B cell (primary cell): ENCODE measurements at regions not wholly inside any gene's neighbourhood (a gene's known extent, or its start where the extent isn't known, plus 50 kb on each side); places are given as distances from the start of the nearest gene placed in this dataset.

Source experiments
- ATAC-seq: fragments of 200-7000 bp; cut with Tn5 transposase; one replicate; pipeline ENCODE4 v1.10.0; 2021; ENCODE audit warnings: low read depth, mild to moderate bottlenecking, moderate number of reproducible peaks, moderate library complexity
- CTCF ChIA-PET: fragments of 350-600 bp; sonication (Branson Sonifier 250); formaldehyde crosslinking; loops from one replicate; lab custom pipeline; 2021; ENCODE audit warnings: antibody characterized with exemption, inconsistent platforms; lab: Charles Lee
- POLR2A ChIA-PET: fragments of 350-600 bp; sonication (Branson Sonifier 250); formaldehyde crosslinking; loops from one replicate; lab custom pipeline; 2021; ENCODE audit warnings: antibody characterized with exemption; lab: Charles Lee
- DNase-seq: peaks from one replicate; pipeline ENCODE4 v3.0.0; 2013
- H2AFZ ChIP-seq: 2 replicates; pipeline ENCODE4 v1.6.1; 2012; ENCODE audit warnings: mild to moderate bottlenecking, low read depth, low read length; ENCODE audit not compliant: insufficient read depth, poor library complexity, severe bottlenecking
- H3K27ac ChIP-seq, 2 donors: 1 replicate in 1 of 2; 2 replicates in 1 of 2; pipeline ENCODE4 v1.5.1; 2012 to 2013; ENCODE audit warnings: low read length in 2 of 2, mild to moderate bottlenecking in 2 of 2, moderate library complexity in 1 of 2
- H3K27me3 ChIP-seq, 4 experiments: fragments of 200-600 bp in 1 of 4; sonication (generic) in 1 of 4; replicated peaks in 1 of 4; 1 replicate in 2 of 4; 2 replicates in 2 of 4; pipeline versions ENCODE4 v1.6.1 to v1.7.0; 2013 to 2016; ENCODE audit warnings: low read length in 3 of 4, mild to moderate bottlenecking in 2 of 4, mixed read lengths in 1 of 4, moderate library complexity in 1 of 4; ENCODE audit not compliant: insufficient read depth in 4 of 4, control insufficient read depth in 3 of 4; ENCODE audit errors: control extremely low read depth in 1 of 4
- H3K36me3 ChIP-seq, 2 experiments: replicated peaks in 1 of 2; 1 replicate in 1 of 2; 2 replicates in 1 of 2; pipeline versions ENCODE4 v1.6.1 to v1.7.1; 2013; ENCODE audit warnings: low read length in 1 of 2; ENCODE audit not compliant: insufficient read depth in 2 of 2, control insufficient read depth in 1 of 2; ENCODE audit errors: control extremely low read depth in 1 of 2, extremely low read depth in 1 of 2
- H3K4me1 ChIP-seq, 2 donors: fragments of 200-600 bp in 1 of 2; sonication (generic) in 1 of 2; 1 replicate in 1 of 2; 2 replicates in 1 of 2; pipeline versions ENCODE4 v1.5.1 to v1.6.1; 2013 to 2017; ENCODE audit warnings: low read length in 2 of 2; ENCODE audit not compliant: control insufficient read depth in 2 of 2, insufficient read depth in 2 of 2
- H3K4me2 ChIP-seq: replicated peaks from 2 replicates; pipeline ENCODE3; 2012; ENCODE audit warnings: mild to moderate bottlenecking, low read depth, low read length; ENCODE audit not compliant: poor library complexity, severe bottlenecking
- H3K4me3 ChIP-seq, 5 experiments: fragments of 200-600 bp in 1 of 5; sonication (generic) in 1 of 5; 1 replicate in 3 of 5; 2 replicates in 2 of 5; pipeline versions ENCODE4 v1.5.1 to v1.7.0; 2011 to 2016; ENCODE audit warnings: low read length in 4 of 5, mild to moderate bottlenecking in 4 of 5, low read depth in 2 of 5, control low read depth in 1 of 5, moderate library complexity in 1 of 5; ENCODE audit not compliant: insufficient read depth in 1 of 5; ENCODE audit errors: control extremely low read depth in 1 of 5, extremely low read depth in 1 of 5
- H3K79me2 ChIP-seq: fragments of 200-600 bp; sonication (generic); one replicate; pipeline ENCODE4 v1.6.0; 2016; ENCODE audit warnings: low read length; ENCODE audit not compliant: control insufficient read depth, insufficient read depth
- H3K9ac ChIP-seq: fragments of 200-600 bp; sonication (generic); 2 replicates; pipeline ENCODE4 v1.6.1; 2017; ENCODE audit warnings: mild to moderate bottlenecking, low read length, moderate library complexity
- H3K9me3 ChIP-seq, 3 donors: one replicate each; pipeline versions ENCODE4 v1.6.1 to v1.7.1; 2013; ENCODE audit warnings: low read length in 2 of 3; ENCODE audit not compliant: control insufficient read depth in 2 of 3, insufficient read depth in 1 of 3; ENCODE audit errors: control extremely low read depth in 1 of 3
- H4K20me1 ChIP-seq: 2 replicates; pipeline ENCODE4 v1.6.0; 2012; ENCODE audit warnings: mild to moderate bottlenecking, low read length; ENCODE audit not compliant: insufficient read depth, control insufficient read depth, poor library complexity, severe bottlenecking
- H3K27ac Mint-ChIP-seq: one replicate; pipeline ENCODE4 v1.8.0; 2021; ENCODE audit warnings: mixed read lengths
- H3K27me3 Mint-ChIP-seq: one replicate; pipeline ENCODE4 v1.8.0; 2021; ENCODE audit warnings: mixed read lengths
- H3K4me1 Mint-ChIP-seq: one replicate; pipeline ENCODE4 v1.8.0; 2021; ENCODE audit warnings: mixed read lengths
- H3K4me3 Mint-ChIP-seq: one replicate; pipeline ENCODE4 v1.8.0; 2021; ENCODE audit warnings: mixed read lengths
- H3K9me3 Mint-ChIP-seq: one replicate; pipeline ENCODE4 v1.8.0; 2022; ENCODE audit warnings: mixed read lengths; ENCODE audit not compliant: insufficient read depth
- CTCF ChIP-seq: fragments of 200-600 bp; IDR thresholded peaks from one replicate; pipeline ENCODE4 v1.8.0; 2022; ENCODE audit warnings: antibody characterized with exemption, mild to moderate bottlenecking
- EZH2 ChIP-seq: IDR thresholded peaks from 2 replicates; pipeline ENCODE4 v1.6.1; 2012; ENCODE audit warnings: borderline replicate concordance, low read depth, mild to moderate bottlenecking, moderate library complexity, low read length; ENCODE audit not compliant: insufficient read depth, poor library complexity, severe bottlenecking
- WGBS: methylation state at CpG from one replicate; pipeline ENCODE4 v1.1.5; 2013; ENCODE audit warnings: missing lambda C conversion rate; ENCODE audit not compliant: insufficient coverage; 5-methylcytosine and 5-hydroxymethylcytosine counted together
- intact Hi-C: fragments of 100-400 bp; cut with micrococcal nuclease; formaldehyde crosslinking; loops from one replicate; pipeline ENCODE4 v1.10.0; 2022

GRCh38 chr7:31408140-31408729, 67.7 kb upstream of the NEUROD6 start:
- Mint-ChIP-seq H3K27ac (no peak overlapping the region), H3K4me1 (no peaks in the 10 kb centered on the region), H3K27me3 (peaks cover 9% of the 10 kb centered on the region), H3K9me3 (no peaks in the 10 kb centered on the region), H3K4me3 (no peak overlapping the region)
- no peak overlapping the region for H3K9ac ChIP-seq
- H3K4me2 ChIP-seq: no peak overlapping the region
- H3K36me3 ChIP-seq: no peaks in the 10 kb centered on the region
- no peaks in the 10 kb centered on the region for H3K4me1 ChIP-seq
- intact Hi-C loops: no loop called here
- ChIA-PET CTCF (no interaction called here), POLR2A (no interaction called here)
- ATAC-seq (no peak), DNase-seq (no peak)
- WGBS: no CpG with 5 or more reads among the region's 3 CpGs
- no peaks in the 10 kb centered on the region for H3K27me3 ChIP-seq
- TF ChIP-seq CTCF (no peak), EZH2 (no peak)
- no peak overlapping the region for H2AFZ ChIP-seq
- H3K27ac ChIP-seq: no peak overlapping the region
- no peaks in the 10 kb centered on the region for H3K79me2 ChIP-seq
- no peak overlapping the region for H3K4me3 ChIP-seq
- no peaks in the 10 kb centered on the region for H3K9me3 ChIP-seq
- no peaks in the 10 kb centered on the region for H4K20me1 ChIP-seq

GRCh38 chr7:31410265-31410664, 69.7 kb upstream of the NEUROD6 start:
- Histone ChIP-seq H3K9me3 (no peaks in the 10 kb centered on the region), H3K4me1 (no peaks in the 10 kb centered on the region), H3K4me2 (no peak overlapping the region), H3K4me3 (no peak overlapping the region), H3K79me2 (no peaks in the 10 kb centered on the region), H3K9ac (no peak overlapping the region), H2AFZ (no peak overlapping the region), H3K27me3 (no peaks in the 10 kb centered on the region), H4K20me1 (no peaks in the 10 kb centered on the region), H3K27ac (no peak overlapping the region), H3K36me3 (no peaks in the 10 kb centered on the region)
- H3K4me1 Mint-ChIP-seq: no peaks in the 10 kb centered on the region
- peaks cover 9% of the 10 kb centered on the region for H3K27me3 Mint-ChIP-seq
- ChIA-PET CTCF (no interaction called here), POLR2A (no interaction called here)
- DNase-seq (no peak), ATAC-seq (no peak)
- WGBS: no CpG with 5 or more reads among the region's 2 CpGs
- no peaks in the 10 kb centered on the region for H3K9me3 Mint-ChIP-seq
- H3K27ac Mint-ChIP-seq: no peak overlapping the region
- no peak for TF ChIP-seq CTCF
- no peak for TF ChIP-seq EZH2
- intact Hi-C loops: no loop called here
- H3K4me3 Mint-ChIP-seq: no peak overlapping the region
